Mammary epithelial cell (primary cell): ENCODE measurements at regions not wholly inside any gene's neighbourhood (a gene's known extent, or its start where the extent isn't known, plus 50 kb on each side); places are given as distances from the start of the nearest gene placed in this dataset.

Experiments used
- EZH2 ChIP-seq: IDR thresholded peaks from 2 replicates; pipeline ENCODE4 v1.6.1; 2012; ENCODE audit warnings: low read length, inconsistent platforms, borderline replicate concordance
- TF ChIP-seq, protein P1 (sequence below), 2 donors: IDR thresholded peaks in 1 of 2; conservative IDR thresholded peaks in 1 of 2; 2 replicates each; pipeline ENCODE4 v1.5.1; 2011 to 2012; ENCODE audit warnings: inconsistent platforms in 2 of 2, low read length in 2 of 2, mild to moderate bottlenecking in 2 of 2, control low read depth in 1 of 2, low read depth in 1 of 2; ENCODE audit not compliant: insufficient read depth in 1 of 2; ENCODE audit errors: extremely low read depth in 1 of 2

DNA sequence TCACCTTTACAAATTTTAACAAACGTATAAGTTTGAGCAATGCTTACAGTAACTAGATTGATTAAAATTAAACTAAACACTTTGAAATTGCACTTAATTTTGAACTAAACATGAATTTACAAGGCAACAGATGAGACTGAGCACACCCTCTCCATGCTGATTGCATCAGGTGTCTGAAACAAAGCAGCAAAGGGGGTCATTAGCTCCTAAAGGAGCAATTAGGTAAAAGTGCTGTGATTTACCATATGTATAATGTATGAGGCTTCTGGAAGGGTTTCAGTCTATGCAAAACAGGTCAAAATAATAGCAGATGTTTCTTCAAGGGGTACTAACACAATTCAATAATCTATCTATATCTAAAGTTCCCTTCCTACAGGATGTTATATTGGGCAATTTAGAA lies 98.8 kb upstream of the LMNTD1 start:
- TF ChIP-seq, protein P1, sequence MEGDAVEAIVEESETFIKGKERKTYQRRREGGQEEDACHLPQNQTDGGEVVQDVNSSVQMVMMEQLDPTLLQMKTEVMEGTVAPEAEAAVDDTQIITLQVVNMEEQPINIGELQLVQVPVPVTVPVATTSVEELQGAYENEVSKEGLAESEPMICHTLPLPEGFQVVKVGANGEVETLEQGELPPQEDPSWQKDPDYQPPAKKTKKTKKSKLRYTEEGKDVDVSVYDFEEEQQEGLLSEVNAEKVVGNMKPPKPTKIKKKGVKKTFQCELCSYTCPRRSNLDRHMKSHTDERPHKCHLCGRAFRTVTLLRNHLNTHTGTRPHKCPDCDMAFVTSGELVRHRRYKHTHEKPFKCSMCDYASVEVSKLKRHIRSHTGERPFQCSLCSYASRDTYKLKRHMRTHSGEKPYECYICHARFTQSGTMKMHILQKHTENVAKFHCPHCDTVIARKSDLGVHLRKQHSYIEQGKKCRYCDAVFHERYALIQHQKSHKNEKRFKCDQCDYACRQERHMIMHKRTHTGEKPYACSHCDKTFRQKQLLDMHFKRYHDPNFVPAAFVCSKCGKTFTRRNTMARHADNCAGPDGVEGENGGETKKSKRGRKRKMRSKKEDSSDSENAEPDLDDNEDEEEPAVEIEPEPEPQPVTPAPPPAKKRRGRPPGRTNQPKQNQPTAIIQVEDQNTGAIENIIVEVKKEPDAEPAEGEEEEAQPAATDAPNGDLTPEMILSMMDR (conservative IDR thresholded peaks at IDR 0.05 in 1 of 2, IDR thresholded peaks at IDR 0.05 in 1 of 2; ENCODE audit: extremely low read depth in 1 of 2, insufficient read depth in 1 of 2, low read depth in 1 of 2, low read length in 2 of 2) = no peak
- TF ChIP-seq EZH2 = no peak
